ACC112 (cell line): ENCODE measurements at regions not wholly inside any gene's neighbourhood (a gene's known extent, or its start where the extent isn't known, plus 50 kb on each side); places are given as distances from the start of the nearest gene placed in this dataset.
"Not testable (repeated sequence)": the region's sequence is repeated elsewhere in the genome, so short reads cannot be mapped to it uniquely, and the experiment has no call there.

Experiments used
- H2AFZ ChIP-seq: fragments of 200-600 bp; sonication (generic); one replicate; pipeline ENCODE4 v1.6.0; 2017; ENCODE audit warnings: antibody characterized with exemption, low read length; ENCODE audit not compliant: unreplicated experiment
- H3K27ac ChIP-seq: fragments of 200-600 bp; sonication (generic); 2 replicates; pipeline ENCODE4 v1.5.1; 2014; ENCODE audit warnings: low read depth, mild to moderate bottlenecking, antibody characterized with exemption, low read length, moderate library complexity
- H3K27me3 ChIP-seq: fragments of 200-600 bp; sonication (generic); 2 replicates; pipeline ENCODE4 v1.6.1; 2014; ENCODE audit warnings: mild to moderate bottlenecking, antibody characterized with exemption, low read length, moderate library complexity, mixed read lengths; ENCODE audit not compliant: insufficient read depth
- H3K36me3 ChIP-seq: fragments of 200-600 bp; sonication (generic); 2 replicates; pipeline ENCODE4 v1.6.1; 2016; ENCODE audit warnings: mild to moderate bottlenecking, antibody characterized with exemption, low read length, moderate library complexity, mixed read lengths; ENCODE audit not compliant: insufficient read depth
- H3K4me1 ChIP-seq: fragments of 200-600 bp; sonication (generic); one replicate; pipeline ENCODE4 v1.6.1; 2016; ENCODE audit warnings: low read length, mixed read lengths; ENCODE audit not compliant: insufficient read depth, unreplicated experiment, control insufficient read depth
- H3K4me3 ChIP-seq: fragments of 200-600 bp; sonication (generic); 2 replicates; pipeline ENCODE4 v1.5.1; 2014; ENCODE audit warnings: mild to moderate bottlenecking, low read depth, low read length
- H3K79me2 ChIP-seq: fragments of 200-600 bp; sonication (generic); one replicate; pipeline ENCODE4 v1.6.0; 2016; ENCODE audit warnings: low read length; ENCODE audit not compliant: control insufficient read depth, unreplicated experiment, insufficient read depth

DNA sequence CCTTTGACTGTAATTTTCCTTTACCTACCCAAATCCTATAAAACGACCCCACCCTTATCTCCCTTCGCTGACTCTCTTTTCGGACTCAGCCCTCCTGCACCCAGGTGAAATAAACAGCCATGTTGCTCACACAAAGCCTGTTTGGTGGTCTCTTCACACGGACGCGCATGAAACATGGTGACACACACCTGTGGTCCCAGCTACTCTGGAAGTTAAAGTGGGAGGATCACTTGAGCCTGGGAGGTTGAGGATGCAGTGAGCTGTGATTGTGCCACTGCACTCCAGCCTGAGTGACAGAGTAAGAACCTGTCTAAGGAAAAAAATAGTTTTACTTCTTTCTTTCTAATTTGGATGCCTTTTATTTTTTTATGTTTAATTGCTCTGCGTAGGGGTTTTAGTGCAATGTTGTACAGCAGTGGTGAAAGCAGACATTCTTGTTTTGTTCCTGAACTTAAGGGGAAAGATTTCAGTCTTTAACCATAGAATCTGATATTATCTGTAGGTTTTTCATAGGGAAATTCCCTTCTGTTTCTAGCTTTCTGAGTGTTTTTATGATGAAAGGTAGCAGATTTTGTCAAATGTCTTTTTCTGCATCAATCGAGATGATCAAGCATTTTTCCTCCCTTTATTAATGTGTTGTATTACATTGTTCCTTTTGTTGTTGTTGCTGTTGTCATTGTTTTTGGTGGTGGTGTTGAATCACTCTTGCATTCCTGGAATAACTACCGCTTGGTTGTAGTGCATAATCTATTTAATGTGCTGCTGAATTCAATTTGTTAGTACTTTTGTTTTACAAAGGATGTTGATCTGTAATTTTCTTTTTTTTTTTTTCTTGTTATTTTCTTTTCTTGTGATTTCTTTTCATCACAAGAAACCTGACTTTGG, 497.4 kb downstream of the DISC1 start:
- Histone ChIP-seq H3K4me3 (no peak overlapping the region), H2AFZ (peak overlapping the region; percentile 20), H3K79me2 (no peaks in the 10 kb centered on the region), H3K4me1 (peaks cover 27% of the 10 kb centered on the region), H3K27me3 (no peaks in the 10 kb centered on the region), H3K36me3 (no peaks in the 10 kb centered on the region), H3K27ac (no peak overlapping the region)

DNA sequence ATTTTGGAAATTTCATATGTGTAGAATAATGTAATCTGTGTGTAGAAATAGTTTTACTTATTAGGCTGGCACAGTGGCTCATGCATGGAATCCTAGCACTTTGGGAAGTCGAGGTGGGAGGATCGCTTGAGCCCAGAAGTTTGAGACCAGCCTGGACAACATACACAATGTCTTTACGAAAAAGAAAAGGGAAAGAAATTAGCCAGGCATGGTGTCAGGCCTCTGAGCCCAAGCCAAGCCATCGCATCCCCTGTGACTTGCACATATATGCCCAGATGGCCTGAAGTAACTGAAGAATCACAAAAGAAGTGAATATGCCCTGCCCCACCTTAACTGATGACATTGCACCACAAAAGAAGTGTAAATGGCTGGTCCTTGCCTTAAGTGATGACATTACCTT, 491.3 kb downstream of the DISC1 start:
- H3K27me3 ChIP-seq, H3K4me3 ChIP-seq, H3K4me1 ChIP-seq, H3K27ac ChIP-seq, H3K36me3 ChIP-seq, H2AFZ ChIP-seq, H3K79me2 ChIP-seq: not testable (repeated sequence)

DNA sequence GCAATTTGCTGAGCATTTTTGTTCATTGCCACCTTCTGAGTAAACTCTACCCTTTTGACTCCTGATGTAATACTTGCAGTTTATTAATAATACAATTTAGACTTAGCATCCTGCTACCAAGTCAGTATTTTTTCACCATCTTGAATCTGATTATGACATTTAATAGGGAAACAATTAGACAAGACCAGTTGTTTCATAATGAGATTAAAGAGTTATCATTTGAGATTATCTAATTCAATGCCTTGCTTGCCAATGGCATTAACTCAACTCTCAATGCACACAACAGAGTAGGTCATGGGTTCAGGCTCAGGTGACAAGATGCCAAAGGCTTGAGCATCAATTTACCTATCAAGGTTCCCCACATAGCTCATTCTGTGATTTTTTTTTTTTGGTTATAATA, 488.4 kb downstream of the DISC1 start:
- no peak overlapping the region for H3K27ac ChIP-seq
- H3K4me3 ChIP-seq, result no peak overlapping the region
- H3K4me1 ChIP-seq, result no peaks in the 10 kb centered on the region
- no peaks in the 10 kb centered on the region for H3K27me3 ChIP-seq
- no peaks in the 10 kb centered on the region for H3K36me3 ChIP-seq
- H2AFZ ChIP-seq, result no peak overlapping the region
- H3K79me2 ChIP-seq, result no peaks in the 10 kb centered on the region

DNA sequence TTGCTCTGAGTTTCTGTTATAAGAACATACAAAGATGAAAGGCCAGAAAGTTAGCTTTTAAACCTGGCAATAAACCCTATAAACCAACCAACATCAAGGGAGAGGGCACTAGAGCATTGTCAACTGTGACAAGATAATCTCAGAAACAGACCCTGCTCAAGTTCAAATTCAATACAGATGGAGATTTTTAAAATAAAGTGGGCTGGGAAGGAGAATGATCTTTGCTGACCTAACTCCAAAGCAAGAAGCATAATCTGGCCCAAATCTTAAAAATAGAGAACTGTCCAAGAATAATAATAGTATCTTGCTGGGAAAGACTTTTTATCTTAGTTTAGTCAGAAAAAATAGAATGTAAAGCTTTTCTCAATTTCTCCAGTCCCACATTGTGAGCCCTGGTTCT, 485.5 kb downstream of the DISC1 start:
- H3K79me2 ChIP-seq, result no peaks in the 10 kb centered on the region

DNA sequence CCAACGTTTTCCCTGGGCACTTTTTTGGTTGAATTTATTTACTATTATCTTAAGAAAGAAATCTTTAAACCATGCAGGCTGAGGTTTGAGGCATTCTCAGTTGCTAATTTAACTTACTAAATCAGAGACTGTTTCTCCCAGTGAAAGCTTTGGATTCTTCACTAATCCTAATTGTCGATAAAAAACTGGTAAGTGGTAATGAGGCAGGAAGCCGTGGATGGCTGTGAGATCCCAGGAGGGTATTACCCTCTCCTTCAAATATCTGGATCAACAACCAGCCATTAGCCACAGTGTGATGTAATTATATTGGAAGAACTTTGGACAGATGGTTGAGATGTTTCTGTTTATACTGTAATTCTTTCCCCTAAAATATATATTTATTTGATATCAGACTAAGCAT, 485.0 kb downstream of the DISC1 start:
- Histone ChIP-seq H3K36me3 (no peaks in the 10 kb centered on the region), H3K27ac (no peak overlapping the region), H3K4me3 (no peak overlapping the region), H3K27me3 (no peaks in the 10 kb centered on the region), H2AFZ (no peak overlapping the region), H3K4me1 (no peaks in the 10 kb centered on the region), H3K79me2 (no peaks in the 10 kb centered on the region)

More for the DNA sequence above, 485.5 kb downstream of the DISC1 start:
- Histone ChIP-seq H3K4me1 (no peaks in the 10 kb centered on the region), H3K27me3 (no peaks in the 10 kb centered on the region), H3K4me3 (no peak overlapping the region), H2AFZ (no peak overlapping the region), H3K36me3 (no peaks in the 10 kb centered on the region), H3K27ac (no peak overlapping the region)

DNA sequence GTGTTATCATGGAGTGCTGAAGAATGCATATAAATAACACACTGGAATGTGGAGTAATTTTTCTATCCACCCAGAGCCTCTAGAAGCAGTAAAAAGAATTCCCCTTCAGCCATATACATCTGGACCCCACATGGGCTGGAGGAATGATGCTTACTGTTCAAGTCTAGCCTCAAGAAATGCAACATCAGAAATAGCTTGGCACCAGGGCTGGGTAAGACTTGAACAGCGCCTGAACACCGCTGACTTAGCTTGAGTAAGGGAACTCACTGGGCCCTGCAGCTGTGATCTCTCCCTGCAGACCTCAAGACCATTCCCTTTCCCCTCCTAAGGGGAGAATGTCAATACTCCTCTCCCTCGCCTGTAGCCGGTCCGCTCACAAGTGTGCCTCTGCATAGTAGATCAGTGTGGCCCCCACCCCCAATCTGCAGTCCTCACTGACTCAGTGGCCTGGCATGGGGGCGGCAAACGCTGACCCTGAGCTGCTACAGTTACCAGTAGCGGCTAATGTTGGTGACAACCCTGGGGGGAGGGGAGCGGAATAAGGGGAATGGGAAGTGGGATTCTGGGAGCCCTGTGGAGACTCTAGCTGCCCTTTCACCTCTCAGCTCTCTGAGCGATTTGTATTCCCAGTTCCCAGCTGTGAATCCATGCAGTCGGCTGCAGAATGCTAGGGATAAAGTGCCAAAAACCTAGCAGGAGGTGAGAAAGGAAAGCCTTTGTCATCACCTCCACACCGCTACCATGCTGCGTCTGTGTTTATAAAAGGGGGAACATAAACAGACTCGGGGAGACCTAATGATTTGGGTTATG, 483.9 kb downstream of the DISC1 start:
- Histone ChIP-seq H3K36me3 (no peaks in the 10 kb centered on the region), H3K4me3 (no peak overlapping the region), H3K27me3 (no peaks in the 10 kb centered on the region), H3K27ac (no peak overlapping the region), H3K79me2 (no peaks in the 10 kb centered on the region), H2AFZ (no peak overlapping the region), H3K4me1 (no peaks in the 10 kb centered on the region)

DNA sequence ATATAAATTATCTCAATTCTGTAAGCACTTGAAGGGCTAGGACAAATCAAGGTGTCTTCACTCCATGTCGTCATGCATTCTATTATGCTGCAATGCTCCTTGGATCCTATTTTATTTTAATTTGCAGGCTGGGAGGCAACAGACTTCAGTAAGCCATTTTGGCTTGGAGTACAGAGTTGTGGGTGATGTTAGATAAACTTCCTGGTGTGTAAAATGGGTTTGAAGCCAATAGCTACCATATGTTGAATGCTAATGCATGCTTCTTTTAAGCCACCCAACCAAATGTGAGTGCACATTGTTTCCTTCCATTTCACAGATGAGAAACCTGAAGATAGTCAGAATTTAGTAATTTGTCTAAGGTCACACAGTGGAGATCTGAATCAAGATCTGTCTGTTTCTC, 482.8 kb downstream of the DISC1 start:
- Histone ChIP-seq H3K4me3 (no peak overlapping the region), H3K4me1 (no peaks in the 10 kb centered on the region), H3K36me3 (no peaks in the 10 kb centered on the region), H3K79me2 (no peaks in the 10 kb centered on the region), H3K27ac (no peak overlapping the region), H2AFZ (no peak overlapping the region), H3K27me3 (no peaks in the 10 kb centered on the region)

DNA sequence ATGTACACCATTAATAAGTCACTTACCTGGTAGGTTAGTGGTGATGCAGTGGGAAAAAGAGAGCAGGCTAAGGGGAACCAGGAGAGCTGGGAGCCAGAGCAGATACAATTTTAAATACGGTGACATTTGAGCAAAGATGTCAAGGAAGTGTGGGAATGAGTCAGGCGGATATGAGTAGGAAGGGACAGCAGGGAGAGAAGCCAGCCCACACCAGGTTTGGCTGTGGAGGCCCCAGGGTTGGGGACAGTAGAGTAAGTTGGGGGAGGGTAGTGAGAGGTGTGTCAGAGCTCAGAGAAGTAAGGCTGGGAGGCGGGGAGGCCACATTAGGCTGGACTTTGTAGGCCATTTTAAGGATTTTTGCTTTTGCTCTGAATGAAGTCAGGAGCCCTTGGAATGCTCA, 482.0 kb downstream of the DISC1 start:
- Histone ChIP-seq H3K4me1 (no peaks in the 10 kb centered on the region), H3K79me2 (no peaks in the 10 kb centered on the region), H2AFZ (no peak overlapping the region), H3K36me3 (no peaks in the 10 kb centered on the region), H3K4me3 (no peak overlapping the region), H3K27me3 (no peaks in the 10 kb centered on the region), H3K27ac (no peak overlapping the region)

DNA sequence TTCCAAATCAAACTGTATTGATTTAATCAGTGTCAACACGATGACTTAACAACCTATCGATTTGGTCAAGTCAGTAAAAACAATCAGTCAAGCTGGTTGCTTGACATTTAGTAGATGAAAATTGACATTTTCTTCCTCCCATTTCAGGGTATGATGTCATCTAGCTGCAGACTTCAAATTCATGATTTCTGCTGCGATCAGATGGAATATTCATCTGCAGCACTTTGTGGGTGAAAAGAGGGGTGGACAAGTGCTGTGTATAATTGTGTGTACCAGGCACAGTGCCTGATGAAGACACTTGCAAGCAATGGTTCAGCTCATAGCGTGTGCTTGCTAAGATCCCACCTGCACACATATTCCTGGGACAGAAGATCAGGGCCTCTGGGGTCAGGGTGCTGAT, 479.8 kb downstream of the DISC1 start:
- no peak overlapping the region for H3K27ac ChIP-seq
- H2AFZ ChIP-seq, result no peak overlapping the region
- H3K4me3 ChIP-seq, result no peak overlapping the region
- no peaks in the 10 kb centered on the region for H3K4me1 ChIP-seq
- H3K27me3 ChIP-seq, result no peaks in the 10 kb centered on the region
- no peaks in the 10 kb centered on the region for H3K36me3 ChIP-seq
- no peaks in the 10 kb centered on the region for H3K79me2 ChIP-seq

DNA sequence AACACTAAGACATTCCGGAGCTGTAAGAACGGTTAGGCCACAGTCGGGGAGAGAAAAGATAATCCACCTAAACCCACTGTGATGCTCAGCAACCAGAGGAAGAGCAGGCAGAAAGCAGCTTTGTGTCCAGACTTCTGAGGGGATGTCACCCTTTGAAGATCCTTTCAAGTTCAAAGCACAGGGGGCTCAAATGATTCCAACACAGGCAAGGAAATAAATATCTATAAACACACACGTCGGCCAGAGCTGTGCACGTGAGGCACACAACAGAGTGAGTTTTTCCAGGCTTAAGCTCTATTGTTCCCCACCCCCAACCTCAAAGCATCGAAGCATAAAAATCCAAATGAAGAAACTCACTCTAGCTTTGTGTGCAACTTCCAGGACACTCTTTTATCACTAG, 479.0 kb downstream of the DISC1 start:
- H2AFZ ChIP-seq, result no peak overlapping the region
- H3K27ac ChIP-seq, result no peak overlapping the region
- no peaks in the 10 kb centered on the region for H3K79me2 ChIP-seq
- H3K4me3 ChIP-seq, result no peak overlapping the region
- no peaks in the 10 kb centered on the region for H3K4me1 ChIP-seq
- H3K36me3 ChIP-seq, result no peaks in the 10 kb centered on the region
- H3K27me3 ChIP-seq, result no peaks in the 10 kb centered on the region

DNA sequence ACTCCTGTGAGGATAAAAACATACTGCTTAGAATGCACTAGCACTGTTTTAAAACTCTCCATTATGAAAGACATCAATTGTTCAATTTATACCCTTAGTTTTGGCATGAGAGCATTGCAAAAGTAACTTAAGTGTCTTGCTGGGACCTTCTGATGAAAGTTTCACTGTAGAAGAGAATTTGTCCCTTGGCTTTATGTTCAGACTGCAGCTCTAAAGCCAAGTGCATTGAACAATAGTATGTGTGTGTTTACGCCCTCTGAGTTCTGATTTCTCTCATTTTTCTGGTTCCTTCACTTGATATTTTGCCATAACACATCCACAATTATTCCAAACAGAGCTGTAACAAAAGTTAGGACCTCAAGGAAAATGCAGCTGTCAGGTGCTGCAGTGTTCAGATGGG, 474.6 kb downstream of the DISC1 start:
- H3K79me2 ChIP-seq, result no peaks in the 10 kb centered on the region
- H3K27ac ChIP-seq, result no peak overlapping the region
- H3K4me3 ChIP-seq, result no peak overlapping the region
- no peaks in the 10 kb centered on the region for H3K4me1 ChIP-seq
- H3K27me3 ChIP-seq, result no peaks in the 10 kb centered on the region
- H3K36me3 ChIP-seq, result no peaks in the 10 kb centered on the region
- no peak overlapping the region for H2AFZ ChIP-seq
